GM10266 (cell line): ENCODE measurements at regions not wholly inside any gene's neighbourhood (a gene's known extent, or its start where the extent isn't known, plus 50 kb on each side); places are given as distances from the start of the nearest gene placed in this dataset.

Experiments used
- DNase-seq: peaks from one replicate; pipeline ENCODE4 v3.0.0; 2012; ENCODE audit errors: extremely low spot score
- TF ChIP-seq, protein P1 (sequence below): IDR thresholded peaks from 2 replicates; pipeline ENCODE4 v1.5.1; 2012; ENCODE audit warnings: mild to moderate bottlenecking, low read depth; ENCODE audit not compliant: control insufficient read depth, insufficient read depth; ENCODE audit errors: missing control alignments

DNA sequence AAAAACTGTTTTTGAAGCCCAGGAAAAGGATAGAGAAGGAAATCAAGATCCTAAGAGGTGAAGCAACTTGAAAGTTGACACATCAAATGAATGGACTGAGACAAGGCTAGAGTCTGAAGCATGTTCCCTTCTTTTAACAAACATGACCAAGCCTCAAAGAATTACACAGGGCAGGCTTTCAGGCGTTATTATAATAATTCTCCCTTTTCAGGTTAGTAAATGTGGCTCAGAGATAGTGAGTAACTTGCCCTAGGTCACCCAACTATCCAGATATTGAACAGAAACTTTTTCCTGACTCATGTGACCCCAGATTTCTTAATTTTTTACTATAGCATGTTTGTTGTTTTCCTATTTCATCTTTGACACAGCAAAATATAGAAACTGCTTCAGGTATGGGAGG, 91.7 kb downstream of the PPP1R2C start:
- TF ChIP-seq, protein P1, sequence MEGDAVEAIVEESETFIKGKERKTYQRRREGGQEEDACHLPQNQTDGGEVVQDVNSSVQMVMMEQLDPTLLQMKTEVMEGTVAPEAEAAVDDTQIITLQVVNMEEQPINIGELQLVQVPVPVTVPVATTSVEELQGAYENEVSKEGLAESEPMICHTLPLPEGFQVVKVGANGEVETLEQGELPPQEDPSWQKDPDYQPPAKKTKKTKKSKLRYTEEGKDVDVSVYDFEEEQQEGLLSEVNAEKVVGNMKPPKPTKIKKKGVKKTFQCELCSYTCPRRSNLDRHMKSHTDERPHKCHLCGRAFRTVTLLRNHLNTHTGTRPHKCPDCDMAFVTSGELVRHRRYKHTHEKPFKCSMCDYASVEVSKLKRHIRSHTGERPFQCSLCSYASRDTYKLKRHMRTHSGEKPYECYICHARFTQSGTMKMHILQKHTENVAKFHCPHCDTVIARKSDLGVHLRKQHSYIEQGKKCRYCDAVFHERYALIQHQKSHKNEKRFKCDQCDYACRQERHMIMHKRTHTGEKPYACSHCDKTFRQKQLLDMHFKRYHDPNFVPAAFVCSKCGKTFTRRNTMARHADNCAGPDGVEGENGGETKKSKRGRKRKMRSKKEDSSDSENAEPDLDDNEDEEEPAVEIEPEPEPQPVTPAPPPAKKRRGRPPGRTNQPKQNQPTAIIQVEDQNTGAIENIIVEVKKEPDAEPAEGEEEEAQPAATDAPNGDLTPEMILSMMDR, result no peak
- DNase-seq, result no peak

GRCh38 chrX:42684065-42684464, 93.9 kb downstream of the PPP1R2C start:
- TF ChIP-seq, protein P1, result no peak
- no peak for DNase-seq

GRCh38 chrX:42680666-42681065, 97.3 kb downstream of the PPP1R2C start:
- TF ChIP-seq, protein P1, result no peak

GRCh38 chrX:42678133-42678532, 99.8 kb downstream of the PPP1R2C start:
- TF ChIP-seq, protein P1, result no peak
- no peak for DNase-seq

More at GRCh38 chrX:42680666-42681065, 97.3 kb downstream of the PPP1R2C start:
- DNase-seq, result no peak

DNA sequence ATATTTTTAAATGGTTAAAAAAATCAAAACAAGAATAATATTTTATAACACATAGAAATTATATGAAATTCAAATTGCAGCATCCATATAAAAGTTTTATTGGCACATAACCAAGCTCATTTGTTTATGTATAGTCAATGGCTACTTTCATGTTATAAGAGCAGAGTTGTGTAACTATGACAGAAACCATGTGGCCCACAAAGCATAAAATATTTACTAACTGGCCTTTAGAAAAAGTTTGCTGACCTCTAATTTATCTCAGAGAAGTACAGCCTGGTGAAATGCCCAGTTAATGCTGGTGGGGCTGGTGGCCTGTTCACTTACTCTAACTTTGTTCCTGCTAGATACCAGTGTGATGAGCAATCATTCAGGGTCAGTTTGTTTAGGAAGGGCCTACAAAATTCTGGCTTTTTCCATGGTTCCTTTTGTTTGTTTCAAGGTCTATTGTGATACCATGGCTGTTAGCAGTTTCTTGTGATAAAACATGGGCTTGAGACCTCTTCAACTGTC, 104.6 kb downstream of the PPP1R2C start:
- TF ChIP-seq, protein P1, result no peak
- no peak for DNase-seq

DNA sequence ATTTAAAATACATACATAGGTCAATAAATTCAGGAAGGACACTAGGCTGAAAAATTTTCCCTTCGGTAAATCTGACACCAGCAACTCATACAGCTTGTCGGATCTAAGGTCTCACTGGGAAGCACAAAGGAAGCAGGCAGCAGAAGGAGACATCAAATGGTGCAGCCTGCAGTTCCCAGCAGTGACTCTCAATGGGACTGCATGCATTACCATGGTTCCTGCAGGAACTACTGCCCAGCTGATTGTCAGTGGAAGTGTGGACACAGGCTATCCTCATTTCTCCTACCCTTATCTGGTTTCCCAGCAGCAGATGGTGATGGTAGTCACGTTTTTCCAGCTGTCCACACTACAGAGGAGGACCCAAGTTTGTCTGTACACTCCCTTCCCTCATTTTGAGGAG, 113.3 kb downstream of the PPP1R2C start:
- TF ChIP-seq, protein P1, result no peak
- DNase-seq, result no peak

GRCh38 chrX:42628471-42628870, 149.5 kb downstream of the PPP1R2C start:
- TF ChIP-seq, protein P1, result no peak
- no peak for DNase-seq
